ENCODE measurements at regions not wholly inside any gene's neighbourhood (a gene's known extent, or its start where the extent isn't known, plus 50 kb on each side); places are given as distances from the start of the nearest gene placed in this dataset.

DNA sequence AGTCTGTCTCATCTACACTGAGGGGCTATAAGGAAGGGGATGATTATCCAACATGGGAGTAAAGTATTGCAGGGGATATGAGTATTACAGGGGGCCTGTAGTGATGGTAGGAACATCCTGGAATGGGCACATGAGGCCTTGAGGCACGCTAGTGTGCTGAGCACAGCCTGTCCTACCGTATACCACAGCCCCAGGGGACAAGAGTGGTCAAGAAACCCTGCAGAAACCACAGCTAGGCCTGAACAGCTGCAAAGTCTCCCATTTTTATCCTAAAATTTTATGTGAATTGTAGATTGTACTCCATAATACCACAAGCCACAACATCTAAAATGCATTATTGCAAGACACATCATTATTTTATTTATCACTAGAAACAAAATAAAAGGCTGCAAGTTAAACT, 136.3 kb upstream of the ASTN2 start (continued):
- TF ChIP-seq ZNF274 (IDR thresholded peaks at IDR 0.05; ENCODE audit: insufficient read depth, insufficient read length) (no peak), CREB1 (IDR thresholded peaks at IDR 0.05; ENCODE audit: low read depth) (no peak), SMC3 (IDR thresholded peaks at IDR 0.05; ENCODE audit: borderline replicate concordance, low read length) (no peak), ZNF24 (IDR thresholded peaks at IDR 0.05) (no peak), POLR2A (IDR thresholded peaks at IDR 0.05; ENCODE audit: low read depth, low read length) (no peak), RFX5 (IDR thresholded peaks at IDR 0.05; ENCODE audit: low read depth, low read length) (no peak)

DNA sequence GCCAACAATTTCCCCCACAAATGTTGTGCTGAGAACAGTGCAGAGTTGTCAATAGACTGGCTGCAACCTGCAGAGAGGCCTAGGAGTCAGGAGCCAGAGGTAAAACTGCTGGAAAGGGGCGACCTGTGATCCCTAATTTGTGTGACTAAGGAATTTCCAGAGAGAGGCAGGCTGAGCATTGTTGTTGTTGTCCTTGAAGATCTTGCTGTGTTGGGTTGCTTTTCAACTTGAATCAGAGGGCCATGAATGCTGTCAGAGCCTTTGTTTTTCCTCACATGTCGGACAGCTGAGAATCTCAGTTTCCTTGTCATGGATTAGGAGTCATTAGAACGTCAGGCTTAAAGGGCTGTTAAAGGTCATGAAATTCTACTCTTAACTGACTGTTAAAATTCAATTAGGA, 134.6 kb upstream of the ASTN2 start:
- Histone ChIP-seq H4K20me1 (ENCODE audit: control insufficient read depth, insufficient read depth) (no peaks in the 10 kb centered on the region), H3K4me1 (ENCODE audit: control insufficient read depth, insufficient read depth, low read length) (no peaks in the 10 kb centered on the region), H3K36me3 (ENCODE audit: control insufficient read depth in 2 of 2, insufficient read depth in 2 of 2, low read length in 1 of 2) (no peaks in the 10 kb centered on the region), H3K4me3 (no peak overlapping the region), H3K79me2 (ENCODE audit: control insufficient read depth, insufficient read depth, low read length) (no peaks in the 10 kb centered on the region), H3K27me3 (replicated peaks in 1 of 2; ENCODE audit: control insufficient read depth in 2 of 2, insufficient read depth in 2 of 2, low read length in 1 of 2) (no peaks in the 10 kb centered on the region), H3K4me2 (ENCODE audit: control insufficient read depth, insufficient read depth) (no peak overlapping the region), H3K9me3 (replicated peaks; ENCODE audit: control insufficient read depth, insufficient read depth, low read length) (no peaks in the 10 kb centered on the region), H2AFZ (ENCODE audit: control insufficient read depth, low read depth, low read length) (no peak overlapping the region), H3K27ac (ENCODE audit: control insufficient read depth, insufficient read depth) (no peak overlapping the region), H3K9ac (ENCODE audit: control insufficient read depth, insufficient read depth, low read length) (no peak overlapping the region)
- WGBS (ENCODE audit: insufficient coverage, insufficient replicate concordance, low lambda C conversion rate, missing lambda C conversion rate), result 2% methylated on average over 3 of the region's 3 CpGs
- ATAC-seq, result no peak
- DNase-seq (ENCODE audit: low read depth, low spot score), result no peak
- ChIA-PET RAD21 (ENCODE audit: unreplicated experiment) (no interaction called here), SMC1A (ENCODE audit: uncharacterized antibody, unreplicated experiment) (interaction anchor here (1.2 kb wide), 1 partner anchor 62 kb away, joined by 3 read pairs; no protein-coding TSS in a partner anchor), POLR2A (no interaction called here), CTCF (interaction anchor here (1.4 kb wide), 1 partner anchor 10 kb away, joined by 3 read pairs; no protein-coding TSS in a partner anchor)
- TF ChIP-seq SPI1 (IDR thresholded peaks at IDR 0.05; ENCODE audit: borderline replicate concordance, insufficient read depth, low read depth, low read length), result no peak
- no peak for TF ChIP-seq ZNF207 (IDR thresholded peaks at IDR 0.05; ENCODE audit: borderline replicate concordance)
- TF ChIP-seq, protein P1, sequence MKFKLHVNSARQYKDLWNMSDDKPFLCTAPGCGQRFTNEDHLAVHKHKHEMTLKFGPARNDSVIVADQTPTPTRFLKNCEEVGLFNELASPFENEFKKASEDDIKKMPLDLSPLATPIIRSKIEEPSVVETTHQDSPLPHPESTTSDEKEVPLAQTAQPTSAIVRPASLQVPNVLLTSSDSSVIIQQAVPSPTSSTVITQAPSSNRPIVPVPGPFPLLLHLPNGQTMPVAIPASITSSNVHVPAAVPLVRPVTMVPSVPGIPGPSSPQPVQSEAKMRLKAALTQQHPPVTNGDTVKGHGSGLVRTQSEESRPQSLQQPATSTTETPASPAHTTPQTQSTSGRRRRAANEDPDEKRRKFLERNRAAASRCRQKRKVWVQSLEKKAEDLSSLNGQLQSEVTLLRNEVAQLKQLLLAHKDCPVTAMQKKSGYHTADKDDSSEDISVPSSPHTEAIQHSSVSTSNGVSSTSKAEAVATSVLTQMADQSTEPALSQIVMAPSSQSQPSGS (IDR thresholded peaks at IDR 0.05; ENCODE audit: low read length), result no peak
- TF ChIP-seq, protein P2, sequence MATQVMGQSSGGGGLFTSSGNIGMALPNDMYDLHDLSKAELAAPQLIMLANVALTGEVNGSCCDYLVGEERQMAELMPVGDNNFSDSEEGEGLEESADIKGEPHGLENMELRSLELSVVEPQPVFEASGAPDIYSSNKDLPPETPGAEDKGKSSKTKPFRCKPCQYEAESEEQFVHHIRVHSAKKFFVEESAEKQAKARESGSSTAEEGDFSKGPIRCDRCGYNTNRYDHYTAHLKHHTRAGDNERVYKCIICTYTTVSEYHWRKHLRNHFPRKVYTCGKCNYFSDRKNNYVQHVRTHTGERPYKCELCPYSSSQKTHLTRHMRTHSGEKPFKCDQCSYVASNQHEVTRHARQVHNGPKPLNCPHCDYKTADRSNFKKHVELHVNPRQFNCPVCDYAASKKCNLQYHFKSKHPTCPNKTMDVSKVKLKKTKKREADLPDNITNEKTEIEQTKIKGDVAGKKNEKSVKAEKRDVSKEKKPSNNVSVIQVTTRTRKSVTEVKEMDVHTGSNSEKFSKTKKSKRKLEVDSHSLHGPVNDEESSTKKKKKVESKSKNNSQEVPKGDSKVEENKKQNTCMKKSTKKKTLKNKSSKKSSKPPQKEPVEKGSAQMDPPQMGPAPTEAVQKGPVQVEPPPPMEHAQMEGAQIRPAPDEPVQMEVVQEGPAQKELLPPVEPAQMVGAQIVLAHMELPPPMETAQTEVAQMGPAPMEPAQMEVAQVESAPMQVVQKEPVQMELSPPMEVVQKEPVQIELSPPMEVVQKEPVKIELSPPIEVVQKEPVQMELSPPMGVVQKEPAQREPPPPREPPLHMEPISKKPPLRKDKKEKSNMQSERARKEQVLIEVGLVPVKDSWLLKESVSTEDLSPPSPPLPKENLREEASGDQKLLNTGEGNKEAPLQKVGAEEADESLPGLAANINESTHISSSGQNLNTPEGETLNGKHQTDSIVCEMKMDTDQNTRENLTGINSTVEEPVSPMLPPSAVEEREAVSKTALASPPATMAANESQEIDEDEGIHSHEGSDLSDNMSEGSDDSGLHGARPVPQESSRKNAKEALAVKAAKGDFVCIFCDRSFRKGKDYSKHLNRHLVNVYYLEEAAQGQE (IDR thresholded peaks at IDR 0.05; ENCODE audit: low read depth, low read length), result no peak
- TF ChIP-seq BACH1 (IDR thresholded peaks at IDR 0.05; ENCODE audit: borderline replicate concordance), result no peak
- TF ChIP-seq JUND (IDR thresholded peaks at IDR 0.05; ENCODE audit: low read depth, low read length), result no peak
- no peak for TF ChIP-seq SMC3 (IDR thresholded peaks at IDR 0.05; ENCODE audit: borderline replicate concordance, low read length)
- TF ChIP-seq FOXM1 (IDR thresholded peaks at IDR 0.05; ENCODE audit: low read depth, low read length), result no peak
- TF ChIP-seq RBBP5 (conservative IDR thresholded peaks at IDR 0.05), result no peak
- TF ChIP-seq LARP7 (IDR thresholded peaks at IDR 0.05), result no peak
- TF ChIP-seq ZNF622 (IDR thresholded peaks at IDR 0.05), result no peak
- no peak for TF ChIP-seq EGR1 (IDR thresholded peaks at IDR 0.05; ENCODE audit: borderline replicate concordance in 1 of 2, low read depth in 2 of 2, low read length in 2 of 2)
- TF ChIP-seq STAT3 (IDR thresholded peaks at IDR 0.05; ENCODE audit: low read depth, low read length), result no peak
- FAIRE-seq, result no peak
- intact Hi-C loops (cut with micrococcal nuclease; ENCODE audit: unreplicated experiment), result no loop called here
- no TSS peak for BruUV-seq (replicated peaks)
- in situ Hi-C loops (cut with MboI), result no loop called here
